ENCODE measurements at regions not wholly inside any gene's neighbourhood (a gene's known extent, or its start where the extent isn't known, plus 50 kb on each side); places are given as distances from the start of the nearest gene placed in this dataset.

- Histone ChIP-seq H3K27ac (no peak overlapping the region), H3K9me3 (no peaks in the 10 kb centered on the region), H3K4me3 (no peak overlapping the region), H3K4me1 (no peaks in the 10 kb centered on the region), H3K4me2 (no peak overlapping the region)
- WGBS (ENCODE audit: missing lambda C conversion rate), result 6% methylated on average over 1 of the region's 1 CpG
- DNase-seq (ENCODE audit: low read depth in 1 of 2, low spot score in 1 of 2) (no peak), ATAC-seq (no peak), FAIRE-seq (no peak)
- CTCF ChIA-PET, result interaction anchor here (1.1 kb wide), 1 partner anchor 18 kb away, joined by 3 read pairs; no protein-coding TSS in a partner anchor
- POLR2A ChIA-PET, result no interaction called here
- TF ChIP-seq TFCP2L1 (CRISPR knock-in tag; IDR thresholded peaks at IDR 0.05) (no peak), RCOR1 (IDR thresholded peaks at IDR 0.05; ENCODE audit: low read depth, low read length) (no peak), CBX2 (IDR thresholded peaks at IDR 0.05; ENCODE audit: borderline replicate concordance, low read depth) (no peak), FOSL2 (IDR thresholded peaks at IDR 0.05) (no peak), FOSL2 (CRISPR knock-in tag; IDR thresholded peaks at IDR 0.05) (no peak), MAZ (IDR thresholded peaks at IDR 0.05; ENCODE audit: borderline replicate concordance, low read depth, low read length) (no peak), RFX5 (IDR thresholded peaks at IDR 0.05) (no peak), HEYL (CRISPR knock-in tag; IDR thresholded peaks at IDR 0.05) (no peak), MYC (IDR thresholded peaks at IDR 0.05; ENCODE audit: borderline replicate concordance, low read length) (no peak), HDAC2 (IDR thresholded peaks at IDR 0.05) (no peak)
Measured at GRCh38 chr3:42336103-42336502, 70.1 kb upstream of the CCK start.

GRCh38 chr3:42317137-42317536 is 51.2 kb upstream of the CCK start:
- CTCF ChIA-PET, result interaction anchor here (1.0 to 1.1 kb wide), 2 partner anchors 19 to 159 kb away, joined by 3 read pairs; no protein-coding TSS in a partner anchor
- FAIRE-seq, result no peak

More at GRCh38 chr3:42317137-42317536, 51.2 kb upstream of the CCK start:
- no peak for DNase-seq (ENCODE audit: low read depth in 1 of 2, low spot score in 1 of 2)
- TF ChIP-seq HOXB13 (CRISPR knock-in tag; IDR thresholded peaks at IDR 0.05; ENCODE audit: low read depth), result no peak
- no peak for TF ChIP-seq EHF (CRISPR knock-in tag; IDR thresholded peaks at IDR 0.05)
- no peak for TF ChIP-seq ZNF302 (CRISPR knock-in tag; IDR thresholded peaks at IDR 0.05)
- TF ChIP-seq USF2 (IDR thresholded peaks at IDR 0.05), result no peak
- TF ChIP-seq FOXS1 (CRISPR knock-in tag; IDR thresholded peaks at IDR 0.05), result no peak
- TF ChIP-seq JUN (IDR thresholded peaks at IDR 0.05), result no peak
- no peak for TF ChIP-seq JUNB (IDR thresholded peaks at IDR 0.05)
- TF ChIP-seq PBX3 (IDR thresholded peaks at IDR 0.05), result no peak
- TF ChIP-seq CTCF (IDR thresholded peaks at IDR 0.05), result no peak
- TF ChIP-seq HOXB5 (CRISPR knock-in tag; IDR thresholded peaks at IDR 0.05), result no peak
- TF ChIP-seq KDM1A (IDR thresholded peaks at IDR 0.05; ENCODE audit: low read depth), result no peak
- no peak for ATAC-seq
- Histone ChIP-seq H3K4me2 (no peak overlapping the region), H3K4me1 (no peaks in the 10 kb centered on the region), H3K4me3 (no peak overlapping the region), H3K27ac (no peak overlapping the region), H3K9me3 (no peaks in the 10 kb centered on the region; the same call in 1 of the 3 replicates)
- POLR2A ChIA-PET, result no interaction called here
